HEK293 (cell line): ENCODE measurements at regions not wholly inside any gene's neighbourhood (a gene's known extent, or its start where the extent isn't known, plus 50 kb on each side); places are given as distances from the start of the nearest gene placed in this dataset.

Experiments
- CTCF ChIA-PET: fragments of 350-600 bp; formaldehyde crosslinking; extraction: SDS; loops from one replicate; lab custom pipeline; 2021; ENCODE audit warnings: antibody characterized with exemption; lab: Yijun Ruan, JAX
- POLR2A ChIA-PET: fragments of 300-600 bp; formaldehyde crosslinking; extraction: SDS; loops from one replicate; lab custom pipeline; 2020; ENCODE audit warnings: antibody characterized with exemption, inconsistent platforms; lab: Yijun Ruan, JAX
- H3K27ac ChIP-seq: fragments of 200-500 bp; sonication (Bioruptor generic); 2 replicates; pipeline ENCODE4 v1.5.1; 2014; ENCODE audit warnings: low read depth, low read length, control low read depth, inconsistent platforms; ENCODE audit errors: extremely low read depth
- H3K36me3 ChIP-seq, 2 experiments: fragments of 200-500 bp in 1 of 2; sonication (Bioruptor generic) in 1 of 2; 1 replicate in 1 of 2; 2 replicates in 1 of 2; pipeline ENCODE4 v1.5.1; 2014 to 2017; ENCODE audit warnings: inconsistent platforms in 2 of 2, low read length in 2 of 2; ENCODE audit not compliant: control insufficient read depth in 2 of 2, insufficient read depth in 1 of 2
- H3K4me1 ChIP-seq: fragments of 200-500 bp; sonication (Bioruptor generic); 2 replicates; pipeline ENCODE4 v1.5.1; 2014; ENCODE audit warnings: mild to moderate bottlenecking, low read length, inconsistent platforms; ENCODE audit not compliant: control insufficient read depth, insufficient read depth
- H3K4me3 ChIP-seq: 2 replicates; pipeline ENCODE4 v1.5.1; 2011; ENCODE audit warnings: low read depth, mild to moderate bottlenecking, control low read depth, low read length, moderate library complexity
- H3K9me3 ChIP-seq: fragments of 200-500 bp; sonication (Bioruptor generic); 2 replicates; pipeline ENCODE4 v1.5.1; 2014; ENCODE audit warnings: low read depth, low read length, inconsistent platforms; ENCODE audit not compliant: control insufficient read depth, insufficient read depth
- GLI2 ChIP-seq: fragments of 450-650 bp; formaldehyde crosslinking; IDR thresholded peaks from 2 replicates; pipeline ENCODE4; 2017; ENCODE audit warnings: missing biosample characterization, missing genetic modification characterization, low read depth, borderline replicate concordance
- KLF8 ChIP-seq: fragments of 450-650 bp; formaldehyde crosslinking; IDR thresholded peaks from 2 replicates; pipeline ENCODE4 v1.5.1; 2016; ENCODE audit warnings: missing biosample characterization, missing genetic modification characterization
- MEIS1 ChIP-seq: sonication (generic); formaldehyde crosslinking; IDR thresholded peaks from 2 replicates; pipeline ENCODE4 v1.8.1; 2022; ENCODE audit warnings: missing genetic modification reagents, mild to moderate bottlenecking, borderline replicate concordance
- ZNF138 ChIP-seq: fragments of 450-650 bp; formaldehyde crosslinking; IDR thresholded peaks from 2 replicates; pipeline ENCODE4 v1.5.1; 2016; ENCODE audit warnings: missing biosample characterization, missing genetic modification characterization, borderline replicate concordance
- ZNF140 ChIP-seq: fragments of 450-650 bp; formaldehyde crosslinking; IDR thresholded peaks from 2 replicates; pipeline ENCODE4 v1.5.1; 2016; ENCODE audit warnings: missing biosample characterization, missing genetic modification characterization
- ZNF174 ChIP-seq: fragments of 450-650 bp; formaldehyde crosslinking; IDR thresholded peaks from 2 replicates; pipeline ENCODE4 v1.5.0; 2017; ENCODE audit warnings: missing biosample characterization, mild to moderate bottlenecking, missing genetic modification characterization
- ZNF19 ChIP-seq: fragments of 450-650 bp; formaldehyde crosslinking; IDR thresholded peaks from 2 replicates; pipeline ENCODE4; 2016; ENCODE audit warnings: missing biosample characterization, missing genetic modification characterization, low read depth
- ZNF37A ChIP-seq: fragments of 450-650 bp; IDR thresholded peaks from 2 replicates; pipeline ENCODE4 v1.5.1; 2018; ENCODE audit warnings: missing biosample characterization, missing genetic modification characterization
- ZNF555 ChIP-seq: fragments of 450-650 bp; formaldehyde crosslinking; conservative IDR thresholded peaks from 2 replicates; pipeline ENCODE4 v1.5.1; 2017; ENCODE audit warnings: missing biosample characterization, mild to moderate bottlenecking, missing genetic modification characterization, inconsistent platforms
- ZNF585B ChIP-seq: fragments of 450-650 bp; formaldehyde crosslinking; IDR thresholded peaks from 2 replicates; pipeline ENCODE4 v1.5.1; 2016; ENCODE audit warnings: missing biosample characterization, missing genetic modification characterization
- ZNF629 ChIP-seq: fragments of 450-650 bp; formaldehyde crosslinking; IDR thresholded peaks from 2 replicates; pipeline ENCODE4 v1.5.1; 2017; ENCODE audit warnings: missing biosample characterization, missing genetic modification characterization
- ZNF660 ChIP-seq: fragments of 450-650 bp; IDR thresholded peaks from 2 replicates; pipeline ENCODE4 v1.5.1; 2018; ENCODE audit warnings: missing biosample characterization, mild to moderate bottlenecking, missing genetic modification characterization
- ZNF776 ChIP-seq: fragments of 450-650 bp; formaldehyde crosslinking; IDR thresholded peaks from 2 replicates; pipeline ENCODE4 v1.5.0; 2017; ENCODE audit warnings: missing biosample characterization, missing genetic modification characterization, borderline replicate concordance
- TF ChIP-seq, protein P1 (sequence below): fragments of 450-650 bp; formaldehyde crosslinking; IDR thresholded peaks from 2 replicates; pipeline ENCODE4 v1.5.1; 2016; ENCODE audit warnings: missing biosample characterization, missing genetic modification characterization, borderline replicate concordance
- TF ChIP-seq, protein P2 (sequence below): fragments of 450-650 bp; formaldehyde crosslinking; IDR thresholded peaks from 2 replicates; pipeline ENCODE4 v1.5.1; 2016; ENCODE audit warnings: missing biosample characterization, missing genetic modification characterization
- TF ChIP-seq, protein P3 (sequence below): fragments of 450-650 bp; formaldehyde crosslinking; IDR thresholded peaks from 2 replicates; pipeline ENCODE4 v1.5.1; 2016; ENCODE audit warnings: missing biosample characterization, missing genetic modification characterization
- TF ChIP-seq, protein P4 (sequence below): fragments of 450-650 bp; IDR thresholded peaks from 2 replicates; pipeline ENCODE4 v1.5.1; 2018; ENCODE audit warnings: missing biosample characterization, mild to moderate bottlenecking, missing genetic modification characterization
- TF ChIP-seq, protein P5 (sequence below): fragments of 450-650 bp; formaldehyde crosslinking; IDR thresholded peaks from 2 replicates; pipeline ENCODE4 v1.5.1; 2016; ENCODE audit warnings: missing biosample characterization, missing genetic modification characterization
- TF ChIP-seq, protein P6 (sequence below): fragments of 450-650 bp; formaldehyde crosslinking; IDR thresholded peaks from 2 replicates; pipeline ENCODE4 v1.5.0; 2017; ENCODE audit warnings: missing biosample characterization, missing genetic modification characterization, borderline replicate concordance

DNA sequence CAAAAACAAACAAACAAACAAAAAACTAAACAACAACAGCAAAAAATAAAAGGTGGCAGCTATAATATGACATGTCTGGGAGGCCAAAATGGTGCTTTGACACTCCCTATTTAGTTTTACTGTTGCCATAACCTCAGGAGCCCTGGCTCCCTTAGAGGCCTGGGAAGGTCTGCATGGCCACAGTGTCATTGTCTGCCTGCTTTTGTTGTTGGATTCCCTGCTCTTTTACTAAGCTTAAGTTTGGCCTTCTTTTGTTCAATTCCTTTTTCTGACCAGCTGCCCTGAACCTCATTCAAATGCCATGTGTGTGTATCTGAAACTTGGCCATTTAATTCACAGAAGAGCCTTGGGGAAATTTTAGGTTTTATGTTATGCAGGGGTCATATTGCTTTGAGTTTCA is 458.2 kb downstream of the TMEM232 start:
- ChIA-PET CTCF (no interaction called here), POLR2A (no interaction called here)
- no peaks in the 10 kb centered on the region for H3K4me1 ChIP-seq
- no peak overlapping the region for H3K4me3 ChIP-seq
- no peak for TF ChIP-seq ZNF174 (tag by site-specific recombination)
- no peak for TF ChIP-seq ZNF37A (tag by site-specific recombination)
- no peak for TF ChIP-seq GLI2 (tag by site-specific recombination)
- TF ChIP-seq ZNF19 (tag by site-specific recombination): no peak
- peak; percentile 45; the same call in 1 of the 2 replicates for TF ChIP-seq ZNF585B (tag by site-specific recombination)
- TF ChIP-seq, protein P1, sequence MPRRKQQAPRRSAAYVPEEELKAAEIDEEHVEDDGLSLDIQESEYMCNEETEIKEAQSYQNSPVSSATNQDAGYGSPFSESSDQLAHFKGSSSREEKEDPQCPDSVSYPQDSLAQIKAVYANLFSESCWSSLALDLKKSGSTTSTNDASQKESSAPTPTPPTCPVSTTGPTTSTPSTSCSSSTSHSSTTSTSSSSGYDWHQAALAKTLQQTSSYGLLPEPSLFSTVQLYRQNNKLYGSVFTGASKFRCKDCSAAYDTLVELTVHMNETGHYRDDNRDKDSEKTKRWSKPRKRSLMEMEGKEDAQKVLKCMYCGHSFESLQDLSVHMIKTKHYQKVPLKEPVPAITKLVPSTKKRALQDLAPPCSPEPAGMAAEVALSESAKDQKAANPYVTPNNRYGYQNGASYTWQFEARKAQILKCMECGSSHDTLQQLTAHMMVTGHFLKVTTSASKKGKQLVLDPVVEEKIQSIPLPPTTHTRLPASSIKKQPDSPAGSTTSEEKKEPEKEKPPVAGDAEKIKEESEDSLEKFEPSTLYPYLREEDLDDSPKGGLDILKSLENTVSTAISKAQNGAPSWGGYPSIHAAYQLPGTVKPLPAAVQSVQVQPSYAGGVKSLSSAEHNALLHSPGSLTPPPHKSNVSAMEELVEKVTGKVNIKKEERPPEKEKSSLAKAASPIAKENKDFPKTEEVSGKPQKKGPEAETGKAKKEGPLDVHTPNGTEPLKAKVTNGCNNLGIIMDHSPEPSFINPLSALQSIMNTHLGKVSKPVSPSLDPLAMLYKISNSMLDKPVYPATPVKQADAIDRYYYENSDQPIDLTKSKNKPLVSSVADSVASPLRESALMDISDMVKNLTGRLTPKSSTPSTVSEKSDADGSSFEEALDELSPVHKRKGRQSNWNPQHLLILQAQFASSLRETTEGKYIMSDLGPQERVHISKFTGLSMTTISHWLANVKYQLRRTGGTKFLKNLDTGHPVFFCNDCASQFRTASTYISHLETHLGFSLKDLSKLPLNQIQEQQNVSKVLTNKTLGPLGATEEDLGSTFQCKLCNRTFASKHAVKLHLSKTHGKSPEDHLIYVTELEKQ (tag by site-specific recombination): no peak
- TF ChIP-seq ZNF660 (tag by site-specific recombination): no peak
- TF ChIP-seq, protein P2, sequence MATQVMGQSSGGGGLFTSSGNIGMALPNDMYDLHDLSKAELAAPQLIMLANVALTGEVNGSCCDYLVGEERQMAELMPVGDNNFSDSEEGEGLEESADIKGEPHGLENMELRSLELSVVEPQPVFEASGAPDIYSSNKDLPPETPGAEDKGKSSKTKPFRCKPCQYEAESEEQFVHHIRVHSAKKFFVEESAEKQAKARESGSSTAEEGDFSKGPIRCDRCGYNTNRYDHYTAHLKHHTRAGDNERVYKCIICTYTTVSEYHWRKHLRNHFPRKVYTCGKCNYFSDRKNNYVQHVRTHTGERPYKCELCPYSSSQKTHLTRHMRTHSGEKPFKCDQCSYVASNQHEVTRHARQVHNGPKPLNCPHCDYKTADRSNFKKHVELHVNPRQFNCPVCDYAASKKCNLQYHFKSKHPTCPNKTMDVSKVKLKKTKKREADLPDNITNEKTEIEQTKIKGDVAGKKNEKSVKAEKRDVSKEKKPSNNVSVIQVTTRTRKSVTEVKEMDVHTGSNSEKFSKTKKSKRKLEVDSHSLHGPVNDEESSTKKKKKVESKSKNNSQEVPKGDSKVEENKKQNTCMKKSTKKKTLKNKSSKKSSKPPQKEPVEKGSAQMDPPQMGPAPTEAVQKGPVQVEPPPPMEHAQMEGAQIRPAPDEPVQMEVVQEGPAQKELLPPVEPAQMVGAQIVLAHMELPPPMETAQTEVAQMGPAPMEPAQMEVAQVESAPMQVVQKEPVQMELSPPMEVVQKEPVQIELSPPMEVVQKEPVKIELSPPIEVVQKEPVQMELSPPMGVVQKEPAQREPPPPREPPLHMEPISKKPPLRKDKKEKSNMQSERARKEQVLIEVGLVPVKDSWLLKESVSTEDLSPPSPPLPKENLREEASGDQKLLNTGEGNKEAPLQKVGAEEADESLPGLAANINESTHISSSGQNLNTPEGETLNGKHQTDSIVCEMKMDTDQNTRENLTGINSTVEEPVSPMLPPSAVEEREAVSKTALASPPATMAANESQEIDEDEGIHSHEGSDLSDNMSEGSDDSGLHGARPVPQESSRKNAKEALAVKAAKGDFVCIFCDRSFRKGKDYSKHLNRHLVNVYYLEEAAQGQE (tag by site-specific recombination): no peak
- no peak for TF ChIP-seq KLF8 (tag by site-specific recombination)
- H3K9me3 ChIP-seq: no peaks in the 10 kb centered on the region
- H3K27ac ChIP-seq: no peak overlapping the region
- H3K36me3 ChIP-seq: no peaks in the 10 kb centered on the region

DNA sequence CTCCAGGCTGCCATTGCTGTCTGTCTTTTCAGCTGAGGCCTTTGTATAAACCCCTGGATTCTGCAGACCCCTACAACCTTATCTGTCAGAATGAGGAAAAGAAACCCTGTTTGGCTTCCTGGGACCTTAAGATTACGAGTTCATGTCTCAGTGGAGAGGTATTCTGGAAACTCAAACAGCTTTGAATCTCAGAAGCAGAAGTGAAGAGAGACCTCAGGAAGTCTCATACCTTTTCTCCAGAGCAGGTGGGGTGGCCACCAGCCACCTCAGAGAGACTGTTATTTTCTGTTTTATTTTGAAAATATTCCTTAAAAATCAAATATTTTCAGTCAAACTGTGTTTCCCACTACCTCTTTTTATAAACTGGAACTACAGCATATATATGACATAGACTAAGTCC is 457.5 kb downstream of the TMEM232 start:
- ChIA-PET CTCF (no interaction called here), POLR2A (no interaction called here)
- Histone ChIP-seq H3K4me3 (no peak overlapping the region), H3K4me1 (no peaks in the 10 kb centered on the region), H3K36me3 (no peaks in the 10 kb centered on the region), H3K27ac (no peak overlapping the region), H3K9me3 (no peaks in the 10 kb centered on the region)
- TF ChIP-seq ZNF629 (tag by site-specific recombination) (no peak), MEIS1 (CRISPR knock-in tag) (no peak), ZNF140 (no peak), ZNF19 (tag by site-specific recombination) (no peak), ZNF138 (tag by site-specific recombination) (no peak), ZNF776 (tag by site-specific recombination) (no peak), ZNF555 (no peak)
- TF ChIP-seq, protein P3, sequence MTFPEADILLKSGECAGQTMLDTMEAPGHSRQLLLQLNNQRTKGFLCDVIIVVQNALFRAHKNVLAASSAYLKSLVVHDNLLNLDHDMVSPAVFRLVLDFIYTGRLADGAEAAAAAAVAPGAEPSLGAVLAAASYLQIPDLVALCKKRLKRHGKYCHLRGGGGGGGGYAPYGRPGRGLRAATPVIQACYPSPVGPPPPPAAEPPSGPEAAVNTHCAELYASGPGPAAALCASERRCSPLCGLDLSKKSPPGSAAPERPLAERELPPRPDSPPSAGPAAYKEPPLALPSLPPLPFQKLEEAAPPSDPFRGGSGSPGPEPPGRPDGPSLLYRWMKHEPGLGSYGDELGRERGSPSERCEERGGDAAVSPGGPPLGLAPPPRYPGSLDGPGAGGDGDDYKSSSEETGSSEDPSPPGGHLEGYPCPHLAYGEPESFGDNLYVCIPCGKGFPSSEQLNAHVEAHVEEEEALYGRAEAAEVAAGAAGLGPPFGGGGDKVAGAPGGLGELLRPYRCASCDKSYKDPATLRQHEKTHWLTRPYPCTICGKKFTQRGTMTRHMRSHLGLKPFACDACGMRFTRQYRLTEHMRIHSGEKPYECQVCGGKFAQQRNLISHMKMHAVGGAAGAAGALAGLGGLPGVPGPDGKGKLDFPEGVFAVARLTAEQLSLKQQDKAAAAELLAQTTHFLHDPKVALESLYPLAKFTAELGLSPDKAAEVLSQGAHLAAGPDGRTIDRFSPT: no peak
- TF ChIP-seq, protein P4, sequence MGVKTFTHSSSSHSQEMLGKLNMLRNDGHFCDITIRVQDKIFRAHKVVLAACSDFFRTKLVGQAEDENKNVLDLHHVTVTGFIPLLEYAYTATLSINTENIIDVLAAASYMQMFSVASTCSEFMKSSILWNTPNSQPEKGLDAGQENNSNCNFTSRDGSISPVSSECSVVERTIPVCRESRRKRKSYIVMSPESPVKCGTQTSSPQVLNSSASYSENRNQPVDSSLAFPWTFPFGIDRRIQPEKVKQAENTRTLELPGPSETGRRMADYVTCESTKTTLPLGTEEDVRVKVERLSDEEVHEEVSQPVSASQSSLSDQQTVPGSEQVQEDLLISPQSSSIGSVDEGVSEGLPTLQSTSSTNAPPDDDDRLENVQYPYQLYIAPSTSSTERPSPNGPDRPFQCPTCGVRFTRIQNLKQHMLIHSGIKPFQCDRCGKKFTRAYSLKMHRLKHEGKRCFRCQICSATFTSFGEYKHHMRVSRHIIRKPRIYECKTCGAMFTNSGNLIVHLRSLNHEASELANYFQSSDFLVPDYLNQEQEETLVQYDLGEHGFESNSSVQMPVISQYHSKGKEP (tag by site-specific recombination): no peak
- TF ChIP-seq, protein P5, sequence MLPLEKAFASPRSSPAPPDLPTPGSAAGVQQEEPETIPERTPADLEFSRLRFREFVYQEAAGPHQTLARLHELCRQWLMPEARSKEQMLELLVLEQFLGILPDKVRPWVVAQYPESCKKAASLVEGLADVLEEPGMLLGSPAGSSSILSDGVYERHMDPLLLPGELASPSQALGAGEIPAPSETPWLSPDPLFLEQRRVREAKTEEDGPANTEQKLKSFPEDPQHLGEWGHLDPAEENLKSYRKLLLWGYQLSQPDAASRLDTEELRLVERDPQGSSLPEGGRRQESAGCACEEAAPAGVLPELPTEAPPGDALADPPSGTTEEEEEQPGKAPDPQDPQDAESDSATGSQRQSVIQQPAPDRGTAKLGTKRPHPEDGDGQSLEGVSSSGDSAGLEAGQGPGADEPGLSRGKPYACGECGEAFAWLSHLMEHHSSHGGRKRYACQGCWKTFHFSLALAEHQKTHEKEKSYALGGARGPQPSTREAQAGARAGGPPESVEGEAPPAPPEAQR: no peak
- TF ChIP-seq, protein P6, sequence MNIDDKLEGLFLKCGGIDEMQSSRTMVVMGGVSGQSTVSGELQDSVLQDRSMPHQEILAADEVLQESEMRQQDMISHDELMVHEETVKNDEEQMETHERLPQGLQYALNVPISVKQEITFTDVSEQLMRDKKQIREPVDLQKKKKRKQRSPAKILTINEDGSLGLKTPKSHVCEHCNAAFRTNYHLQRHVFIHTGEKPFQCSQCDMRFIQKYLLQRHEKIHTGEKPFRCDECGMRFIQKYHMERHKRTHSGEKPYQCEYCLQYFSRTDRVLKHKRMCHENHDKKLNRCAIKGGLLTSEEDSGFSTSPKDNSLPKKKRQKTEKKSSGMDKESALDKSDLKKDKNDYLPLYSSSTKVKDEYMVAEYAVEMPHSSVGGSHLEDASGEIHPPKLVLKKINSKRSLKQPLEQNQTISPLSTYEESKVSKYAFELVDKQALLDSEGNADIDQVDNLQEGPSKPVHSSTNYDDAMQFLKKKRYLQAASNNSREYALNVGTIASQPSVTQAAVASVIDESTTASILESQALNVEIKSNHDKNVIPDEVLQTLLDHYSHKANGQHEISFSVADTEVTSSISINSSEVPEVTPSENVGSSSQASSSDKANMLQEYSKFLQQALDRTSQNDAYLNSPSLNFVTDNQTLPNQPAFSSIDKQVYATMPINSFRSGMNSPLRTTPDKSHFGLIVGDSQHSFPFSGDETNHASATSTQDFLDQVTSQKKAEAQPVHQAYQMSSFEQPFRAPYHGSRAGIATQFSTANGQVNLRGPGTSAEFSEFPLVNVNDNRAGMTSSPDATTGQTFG (tag by site-specific recombination): no peak
